ENCODE measurements at regions not wholly inside any gene's neighbourhood (a gene's known extent, or its start where the extent isn't known, plus 50 kb on each side); places are given as distances from the start of the nearest gene placed in this dataset.
"Not testable (repeated sequence)": the region's sequence is repeated elsewhere in the genome, so short reads cannot be mapped to it uniquely, and the experiment has no call there.

DNA sequence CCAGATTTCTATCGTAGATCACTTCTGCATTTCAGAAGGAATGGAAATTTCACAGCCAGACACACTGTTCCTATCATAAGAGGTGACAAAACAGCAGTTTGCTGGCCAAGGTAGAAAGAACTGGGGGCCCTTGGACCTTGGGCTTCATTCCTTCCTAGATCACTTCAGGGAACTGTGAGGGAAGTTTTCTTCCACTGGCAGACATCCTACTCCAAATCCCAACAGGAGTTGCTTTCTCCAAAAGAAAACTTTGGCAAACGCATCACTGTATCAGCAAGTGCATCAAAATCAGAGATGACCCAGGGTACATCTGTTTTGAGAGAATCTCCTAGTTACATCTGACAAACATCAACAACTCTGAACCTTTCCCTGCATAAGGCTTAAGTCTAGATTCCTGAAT is 348.4 kb upstream of the KLHL29 start:
- DNase-seq: no peak
- H3K4me1 Mint-ChIP-seq (ENCODE audit: low read depth): no peaks in the 10 kb centered on the region
- no peak overlapping the region for H3K27ac Mint-ChIP-seq
- H3K27me3 Mint-ChIP-seq: no peaks in the 10 kb centered on the region
- no peaks in the 10 kb centered on the region for H3K9me3 Mint-ChIP-seq
- no peak overlapping the region for H3K4me3 Mint-ChIP-seq
- H3K36me3 Mint-ChIP-seq (ENCODE audit: low read depth): no peaks in the 10 kb centered on the region

DNA sequence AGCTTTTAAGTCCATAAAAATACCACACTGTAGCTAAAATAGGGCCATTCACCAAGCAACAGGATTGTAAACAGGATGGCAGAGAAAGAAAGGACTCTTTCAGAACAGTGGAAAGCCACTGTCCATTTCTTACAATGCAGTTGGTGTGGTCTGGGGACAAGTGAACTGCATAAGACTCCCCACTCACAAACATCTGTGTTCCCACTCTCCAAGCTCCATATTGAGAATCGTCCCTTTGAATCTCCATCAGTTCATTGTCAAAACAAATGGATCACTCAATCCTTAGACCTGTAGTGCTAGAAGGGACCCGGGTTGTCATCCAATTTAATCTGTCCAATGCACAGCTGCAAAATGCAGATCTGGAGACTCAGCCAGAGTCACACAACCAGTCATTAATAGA is 347.4 kb upstream of the KLHL29 start:
- no peak overlapping the region for H3K4me3 Mint-ChIP-seq

GRCh38 chr2:23041443-23041842 is 343.5 kb upstream of the KLHL29 start:
- H3K4me1 Mint-ChIP-seq (ENCODE audit: low read depth): no peaks in the 10 kb centered on the region
- no peak for DNase-seq
- no peaks in the 10 kb centered on the region for H3K27me3 Mint-ChIP-seq
- no peak overlapping the region for H3K27ac Mint-ChIP-seq
- H3K4me3 Mint-ChIP-seq: no peak overlapping the region
- H3K36me3 Mint-ChIP-seq (ENCODE audit: low read depth): no peaks in the 10 kb centered on the region
- H3K9me3 Mint-ChIP-seq: no peaks in the 10 kb centered on the region

More for the DNA sequence above, 347.4 kb upstream of the KLHL29 start:
- no peaks in the 10 kb centered on the region for H3K4me1 Mint-ChIP-seq (ENCODE audit: low read depth)
- H3K27me3 Mint-ChIP-seq: no peaks in the 10 kb centered on the region
- H3K27ac Mint-ChIP-seq: no peak overlapping the region
- DNase-seq: no peak
- no peaks in the 10 kb centered on the region for H3K36me3 Mint-ChIP-seq (ENCODE audit: low read depth)
- no peaks in the 10 kb centered on the region for H3K9me3 Mint-ChIP-seq

DNA sequence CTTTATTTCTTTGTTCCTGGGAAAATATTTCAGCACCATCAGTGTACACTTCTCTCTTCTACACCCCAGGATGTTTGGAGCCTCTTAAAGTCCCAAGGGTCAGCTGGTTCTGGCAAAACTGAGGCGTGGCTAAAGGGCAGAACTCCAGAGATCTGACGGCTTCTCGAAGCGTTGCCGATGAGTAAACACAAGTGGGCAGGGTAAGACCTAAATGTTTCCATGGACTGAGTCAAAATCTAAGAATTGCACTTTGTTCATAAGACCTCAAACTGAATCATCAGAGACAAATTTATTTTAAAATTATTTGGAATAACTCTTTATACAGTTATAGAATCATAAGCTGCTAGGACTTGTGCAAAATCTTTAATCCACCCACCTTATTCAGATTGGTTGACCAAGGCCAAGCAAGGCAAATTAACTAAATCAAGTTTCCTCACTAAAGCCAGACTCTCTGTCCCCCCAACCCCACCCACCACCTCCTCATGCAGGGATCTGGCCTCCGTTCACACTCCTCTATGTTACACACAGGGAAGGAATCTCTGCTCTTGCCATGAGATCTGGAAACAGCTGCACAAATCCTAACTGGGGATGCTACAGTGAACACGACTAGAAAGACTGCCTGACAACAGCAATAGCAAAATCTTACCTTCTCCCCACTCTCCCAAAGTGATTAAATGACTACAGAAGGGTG is 342.6 kb upstream of the KLHL29 start:
- Mint-ChIP-seq H3K4me3 (no peak overlapping the region), H3K9me3 (no peaks in the 10 kb centered on the region), H3K27ac (no peak overlapping the region), H3K36me3 (ENCODE audit: low read depth) (no peaks in the 10 kb centered on the region), H3K27me3 (no peaks in the 10 kb centered on the region), H3K4me1 (ENCODE audit: low read depth) (no peaks in the 10 kb centered on the region)
- DNase-seq: no peak

DNA sequence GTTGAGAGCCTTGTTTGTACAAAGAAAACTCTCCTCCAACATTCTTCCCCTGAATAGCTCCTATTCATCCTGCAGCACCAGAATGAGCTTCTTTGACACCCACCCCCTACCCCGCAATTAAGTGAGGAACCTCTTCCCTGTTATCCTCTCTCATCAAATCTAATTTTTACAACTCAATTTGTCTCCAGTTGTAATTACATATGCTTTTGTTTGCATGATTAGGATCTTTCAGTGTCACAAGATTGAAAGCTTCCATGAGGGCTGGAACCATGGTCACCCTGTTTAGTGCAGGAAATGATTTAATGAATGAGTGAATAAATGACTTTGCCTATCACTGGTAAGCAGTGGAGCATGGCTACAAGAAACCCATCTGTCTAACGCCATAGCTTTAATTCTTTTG is 334.6 kb upstream of the KLHL29 start:
- H3K36me3 Mint-ChIP-seq (ENCODE audit: low read depth): no peaks in the 10 kb centered on the region
- no peaks in the 10 kb centered on the region for H3K27me3 Mint-ChIP-seq
- H3K4me1 Mint-ChIP-seq (ENCODE audit: low read depth): no peaks in the 10 kb centered on the region
- no peak for DNase-seq
- H3K27ac Mint-ChIP-seq: no peak overlapping the region
- H3K4me3 Mint-ChIP-seq: no peak overlapping the region
- no peaks in the 10 kb centered on the region for H3K9me3 Mint-ChIP-seq

- Mint-ChIP-seq H3K36me3 (ENCODE audit: low read depth) (no peaks in the 10 kb centered on the region), H3K9me3 (no peaks in the 10 kb centered on the region), H3K4me1 (ENCODE audit: low read depth) (no peaks in the 10 kb centered on the region), H3K27me3 (no peaks in the 10 kb centered on the region), H3K4me3 (no peak overlapping the region), H3K27ac (no peak overlapping the region)
- DNase-seq: no peak
These were observed 331.4 kb upstream of the KLHL29 start for GRCh38 chr2:23053601-23054000.

DNA sequence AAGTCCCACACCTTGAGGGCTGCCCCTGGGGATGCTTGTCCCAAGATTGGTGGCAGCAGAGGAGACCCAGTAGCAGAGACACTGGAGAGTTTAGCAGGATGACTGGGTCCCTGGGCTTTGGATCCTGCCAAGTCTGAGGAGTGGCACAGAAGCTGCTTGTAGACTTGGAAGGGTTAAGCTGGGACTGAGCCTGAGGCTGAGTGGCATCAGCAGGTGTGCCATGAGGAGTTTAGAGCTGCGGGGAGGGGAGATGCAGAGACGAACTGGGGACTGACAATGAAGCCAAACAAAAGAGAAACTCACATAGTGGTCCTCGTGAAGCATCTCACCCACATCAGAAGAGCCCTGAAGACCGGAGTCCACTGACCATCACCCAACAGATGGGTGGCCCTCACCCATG is 329.7 kb upstream of the KLHL29 start:
- no peak overlapping the region for H3K27ac Mint-ChIP-seq
- no peaks in the 10 kb centered on the region for H3K36me3 Mint-ChIP-seq (ENCODE audit: low read depth)
- H3K4me3 Mint-ChIP-seq: no peak overlapping the region
- H3K9me3 Mint-ChIP-seq: no peaks in the 10 kb centered on the region
- no peak for DNase-seq
- no peaks in the 10 kb centered on the region for H3K27me3 Mint-ChIP-seq
- no peaks in the 10 kb centered on the region for H3K4me1 Mint-ChIP-seq (ENCODE audit: low read depth)

- not testable (repeated sequence) for H3K36me3 Mint-ChIP-seq (ENCODE audit: low read depth); H3K4me1 Mint-ChIP-seq (ENCODE audit: low read depth); H3K27ac Mint-ChIP-seq; H3K9me3 Mint-ChIP-seq; H3K4me3 Mint-ChIP-seq; DNase-seq; H3K27me3 Mint-ChIP-seq
These were observed 328.1 kb upstream of the KLHL29 start for GRCh38 chr2:23056846-23057245.

DNA sequence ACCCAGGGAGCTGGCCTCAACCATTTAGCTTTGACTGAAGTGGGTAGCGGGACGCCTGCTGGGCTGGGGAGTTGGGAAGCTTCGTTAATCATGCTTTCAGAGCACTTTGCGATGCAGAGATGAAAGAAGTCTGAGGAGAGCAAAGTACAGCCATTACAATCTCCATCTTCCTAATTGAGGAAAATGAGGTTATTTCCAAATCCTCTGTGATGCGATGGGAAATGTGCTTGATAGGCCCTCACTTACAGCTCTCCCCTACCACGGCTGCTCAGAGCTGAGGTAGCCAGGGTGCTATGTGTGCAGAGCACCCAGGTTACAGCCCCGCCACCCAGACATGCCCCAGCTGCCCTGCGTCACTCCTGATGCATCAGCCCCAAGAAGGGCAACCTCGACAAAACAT is 326.5 kb upstream of the KLHL29 start:
- Mint-ChIP-seq H3K4me1 (ENCODE audit: low read depth) (no peaks in the 10 kb centered on the region), H3K27me3 (no peaks in the 10 kb centered on the region), H3K27ac (no peak overlapping the region), H3K4me3 (no peak overlapping the region), H3K9me3 (no peaks in the 10 kb centered on the region), H3K36me3 (ENCODE audit: low read depth) (no peaks in the 10 kb centered on the region)
- DNase-seq: no peak

DNA sequence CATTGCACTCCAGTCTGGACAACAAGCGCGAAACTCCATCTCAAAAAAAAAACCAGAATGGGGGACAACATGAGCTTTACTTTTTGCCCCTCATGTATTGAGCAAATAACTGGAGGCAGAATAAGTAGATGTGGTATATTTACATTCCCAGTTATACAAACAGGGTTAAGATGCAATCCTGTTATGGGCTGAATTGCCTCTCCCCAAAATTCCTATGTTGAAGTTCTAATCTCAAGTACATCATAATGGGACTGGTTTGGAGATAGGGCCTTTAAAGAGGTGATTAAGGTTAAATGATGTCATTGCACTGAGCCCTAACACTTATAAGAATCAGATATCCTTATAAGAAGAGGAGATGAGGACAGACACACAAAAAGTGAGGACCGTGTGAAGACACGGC is 319.8 kb upstream of the KLHL29 start:
- DNase-seq: no peak
- Mint-ChIP-seq H3K4me3 (no peak overlapping the region), H3K36me3 (ENCODE audit: low read depth) (no peaks in the 10 kb centered on the region), H3K27ac (no peak overlapping the region), H3K27me3 (peaks cover 4% of the 10 kb centered on the region), H3K4me1 (ENCODE audit: low read depth) (no peaks in the 10 kb centered on the region), H3K9me3 (no peaks in the 10 kb centered on the region)

DNA sequence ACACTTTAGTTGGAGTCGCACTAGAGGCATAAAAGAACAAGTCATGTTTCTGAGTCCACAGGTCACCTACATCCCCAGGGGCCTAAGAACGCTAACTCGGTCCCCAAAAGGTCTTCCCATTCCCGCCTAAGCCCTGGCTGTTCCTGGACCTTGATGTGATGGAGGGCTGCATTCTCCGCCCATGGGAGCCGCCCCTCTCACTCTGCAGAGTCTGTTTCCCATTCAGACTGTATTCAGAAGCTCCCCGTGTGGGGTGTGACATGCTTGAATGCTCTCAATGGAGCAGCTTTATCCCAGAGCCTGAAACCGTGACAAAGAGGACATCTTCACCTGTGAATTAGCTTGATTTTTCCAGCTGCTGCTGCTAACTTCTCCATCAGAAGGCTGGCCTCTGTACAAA is 319.0 kb upstream of the KLHL29 start:
- Mint-ChIP-seq H3K27me3 (peaks cover 4% of the 10 kb centered on the region), H3K4me1 (ENCODE audit: low read depth) (no peaks in the 10 kb centered on the region), H3K27ac (no peak overlapping the region), H3K9me3 (no peaks in the 10 kb centered on the region), H3K36me3 (ENCODE audit: low read depth) (no peaks in the 10 kb centered on the region), H3K4me3 (no peak overlapping the region)
- no peak for DNase-seq

DNA sequence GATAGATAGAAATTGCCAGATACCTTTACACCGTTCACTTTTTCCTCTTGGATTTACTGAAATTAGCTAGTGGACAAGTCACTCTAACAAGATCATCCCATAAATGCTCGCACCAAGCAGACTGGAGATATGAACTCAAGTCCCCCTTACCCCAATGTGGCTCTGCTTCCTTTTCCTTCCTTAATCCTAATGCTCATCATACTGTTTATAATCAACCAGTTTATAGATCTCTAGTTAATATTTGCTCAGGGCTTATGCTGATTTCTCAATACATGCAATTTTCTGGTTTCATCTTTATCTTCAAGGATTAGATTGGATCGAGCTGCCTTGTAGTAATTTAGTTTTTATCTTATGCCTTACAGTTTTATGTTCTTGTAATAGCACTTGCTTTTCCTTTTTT is 318.3 kb upstream of the KLHL29 start:
- H3K27ac Mint-ChIP-seq: no peak overlapping the region
- H3K4me1 Mint-ChIP-seq (ENCODE audit: low read depth): no peaks in the 10 kb centered on the region
- peaks cover 4% of the 10 kb centered on the region for H3K27me3 Mint-ChIP-seq

DNA sequence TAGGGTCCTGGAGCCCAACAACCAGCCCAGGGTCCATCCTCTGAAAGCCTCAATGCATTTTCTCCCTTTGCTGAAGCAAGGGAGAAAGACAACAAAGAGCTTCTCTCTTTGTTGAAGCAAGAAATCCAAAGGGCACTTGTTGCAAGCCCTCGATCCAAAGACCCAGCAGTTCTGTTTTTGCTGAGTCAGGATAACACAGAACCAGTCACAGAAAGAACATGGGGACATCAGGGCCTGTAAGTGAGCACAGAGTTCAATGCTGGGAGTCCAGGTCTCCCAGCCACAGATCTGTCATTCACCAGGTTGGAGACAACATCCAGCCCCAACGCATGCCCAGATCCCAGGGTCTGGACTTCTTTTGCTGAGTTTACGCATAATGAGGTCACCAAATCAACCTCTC is 315.8 kb upstream of the KLHL29 start:
- Mint-ChIP-seq H3K4me1 (ENCODE audit: low read depth) (no peaks in the 10 kb centered on the region), H3K27me3 (peaks cover 4% of the 10 kb centered on the region), H3K4me3 (no peak overlapping the region), H3K36me3 (ENCODE audit: low read depth) (no peaks in the 10 kb centered on the region), H3K27ac (no peak overlapping the region), H3K9me3 (no peaks in the 10 kb centered on the region)
- no peak for DNase-seq

More for the DNA sequence above, 318.3 kb upstream of the KLHL29 start:
- no peak for DNase-seq
- Mint-ChIP-seq H3K4me3 (no peak overlapping the region), H3K36me3 (ENCODE audit: low read depth) (no peaks in the 10 kb centered on the region), H3K9me3 (no peaks in the 10 kb centered on the region)

GRCh38 chr2:23069923-23070322 is 315.1 kb upstream of the KLHL29 start:
- Mint-ChIP-seq H3K9me3 (no peaks in the 10 kb centered on the region), H3K27me3 (peaks cover 4% of the 10 kb centered on the region), H3K4me1 (ENCODE audit: low read depth) (no peaks in the 10 kb centered on the region), H3K36me3 (ENCODE audit: low read depth) (no peaks in the 10 kb centered on the region), H3K27ac (no peak overlapping the region), H3K4me3 (no peak overlapping the region)
- DNase-seq: no peak

GRCh38 chr2:23073056-23073455 is 311.9 kb upstream of the KLHL29 start:
- Mint-ChIP-seq H3K4me3 (no peak overlapping the region), H3K27ac (no peak overlapping the region), H3K4me1 (ENCODE audit: low read depth) (no peaks in the 10 kb centered on the region), H3K36me3 (ENCODE audit: low read depth) (no peaks in the 10 kb centered on the region), H3K9me3 (no peaks in the 10 kb centered on the region), H3K27me3 (peaks cover 2% of the 10 kb centered on the region)
- no peak for DNase-seq

GRCh38 chr2:23073671-23074070 is 311.3 kb upstream of the KLHL29 start:
- no peak overlapping the region for H3K4me3 Mint-ChIP-seq
- H3K27me3 Mint-ChIP-seq: no peaks in the 10 kb centered on the region
- H3K36me3 Mint-ChIP-seq (ENCODE audit: low read depth): no peaks in the 10 kb centered on the region
- DNase-seq: no peak
- H3K27ac Mint-ChIP-seq: no peak overlapping the region
- H3K4me1 Mint-ChIP-seq (ENCODE audit: low read depth): no peaks in the 10 kb centered on the region
- H3K9me3 Mint-ChIP-seq: no peaks in the 10 kb centered on the region

Measured in activated T-cell treated with anti-CD3 and anti-CD28 coated beads, Interleukin-2, amount 50 U/mL, for 24 hours (primary cell).